IPS-15b (cell line): ENCODE measurements at regions not wholly inside any gene's neighbourhood (a gene's known extent, or its start where the extent isn't known, plus 50 kb on each side); places are given as distances from the start of the nearest gene placed in this dataset.

ENCODE experiments used
- H3K27me3 ChIP-seq: one replicate; pipeline ENCODE4 v1.6.1; 2013; ENCODE audit warnings: low read length; ENCODE audit not compliant: control insufficient read depth, insufficient read depth
- H3K36me3 ChIP-seq: one replicate; pipeline ENCODE4 v1.6.1; 2013; ENCODE audit warnings: low read length; ENCODE audit not compliant: control insufficient read depth, insufficient read depth
- H3K4me1 ChIP-seq: one replicate; pipeline ENCODE4 v1.6.1; 2013; ENCODE audit warnings: mild to moderate bottlenecking, low read length; ENCODE audit not compliant: control insufficient read depth, insufficient read depth
- H3K4me3 ChIP-seq: one replicate; pipeline ENCODE4 v1.5.1; 2013; ENCODE audit warnings: low read depth, low read length
- H3K9ac ChIP-seq: one replicate; pipeline ENCODE4 v1.6.1; 2013; ENCODE audit warnings: low read depth, mild to moderate bottlenecking, low read length
- H3K9me3 ChIP-seq: one replicate; pipeline ENCODE4 v1.6.1; 2013; ENCODE audit warnings: mild to moderate bottlenecking, low read length; ENCODE audit not compliant: control insufficient read depth, insufficient read depth

DNA sequence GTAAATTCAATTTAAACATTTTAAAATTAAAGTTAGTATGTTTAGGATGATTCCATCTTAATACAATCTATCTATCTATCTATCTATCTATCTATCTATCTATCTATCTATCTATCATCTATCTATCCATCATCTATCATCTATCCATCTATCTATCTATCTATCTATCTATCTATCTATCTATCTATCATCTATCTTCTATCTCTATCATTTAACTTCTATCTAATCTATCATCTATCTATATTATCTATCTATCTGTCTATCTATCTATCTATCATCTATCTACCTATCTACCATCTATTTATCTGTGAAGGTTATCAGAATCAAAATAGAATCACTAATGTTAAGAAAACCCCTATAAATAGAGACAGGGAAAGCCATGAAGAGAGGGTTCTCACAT lies 78.3 kb downstream of the RAMP3 start:
- Histone ChIP-seq H3K9me3 (no peaks in the 10 kb centered on the region), H3K27me3 (no peaks in the 10 kb centered on the region), H3K9ac (no peak overlapping the region), H3K4me3 (no peak overlapping the region), H3K36me3 (no peaks in the 10 kb centered on the region), H3K4me1 (no peaks in the 10 kb centered on the region)

DNA sequence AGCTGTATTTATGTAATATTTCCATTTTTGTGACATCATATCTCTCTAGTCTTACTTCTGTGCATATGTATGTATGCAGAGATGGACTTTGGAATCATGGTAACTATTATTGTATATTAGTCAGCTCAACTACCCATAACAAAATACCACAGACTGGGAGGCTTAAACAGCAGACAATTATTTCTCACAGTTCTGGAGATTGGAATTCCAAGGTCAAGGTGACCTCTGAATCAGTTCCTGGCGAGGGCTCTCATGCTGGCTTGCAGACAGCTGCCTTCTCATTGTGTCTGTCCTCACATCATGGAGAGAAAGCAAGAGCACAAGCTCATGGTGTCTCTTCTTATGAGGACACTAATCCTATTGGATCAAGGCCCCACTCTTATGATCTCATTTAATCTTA lies 79.1 kb downstream of the RAMP3 start:
- no peaks in the 10 kb centered on the region for H3K27me3 ChIP-seq
- no peak overlapping the region for H3K9ac ChIP-seq
- no peaks in the 10 kb centered on the region for H3K36me3 ChIP-seq
- H3K9me3 ChIP-seq = no peaks in the 10 kb centered on the region
- H3K4me3 ChIP-seq = no peak overlapping the region
- no peaks in the 10 kb centered on the region for H3K4me1 ChIP-seq

GRCh38 chr7:45237788-45238461 lies 80.3 kb downstream of the RAMP3 start:
- Histone ChIP-seq H3K4me3 (no peak overlapping the region), H3K9ac (no peak overlapping the region), H3K4me1 (no peaks in the 10 kb centered on the region), H3K36me3 (no peaks in the 10 kb centered on the region), H3K27me3 (no peaks in the 10 kb centered on the region), H3K9me3 (no peaks in the 10 kb centered on the region)

GRCh38 chr7:45238806-45239205 lies 81.2 kb downstream of the RAMP3 start:
- Histone ChIP-seq H3K9me3 (no peaks in the 10 kb centered on the region), H3K27me3 (no peaks in the 10 kb centered on the region)

GRCh38 chr7:45239486-45239885 lies 81.9 kb downstream of the RAMP3 start:
- no peak overlapping the region for H3K9ac ChIP-seq
- no peaks in the 10 kb centered on the region for H3K27me3 ChIP-seq
- H3K4me1 ChIP-seq = no peaks in the 10 kb centered on the region
- no peak overlapping the region for H3K4me3 ChIP-seq
- no peaks in the 10 kb centered on the region for H3K9me3 ChIP-seq
- H3K36me3 ChIP-seq = no peaks in the 10 kb centered on the region

More at GRCh38 chr7:45238806-45239205, 81.2 kb downstream of the RAMP3 start:
- Histone ChIP-seq H3K9ac (no peak overlapping the region), H3K4me1 (no peaks in the 10 kb centered on the region), H3K36me3 (no peaks in the 10 kb centered on the region), H3K4me3 (no peak overlapping the region)

GRCh38 chr7:45240273-45240771 lies 82.7 kb downstream of the RAMP3 start:
- Histone ChIP-seq H3K9ac (no peak overlapping the region), H3K4me1 (no peaks in the 10 kb centered on the region), H3K27me3 (no peaks in the 10 kb centered on the region), H3K9me3 (no peaks in the 10 kb centered on the region), H3K36me3 (no peaks in the 10 kb centered on the region), H3K4me3 (no peak overlapping the region)

DNA sequence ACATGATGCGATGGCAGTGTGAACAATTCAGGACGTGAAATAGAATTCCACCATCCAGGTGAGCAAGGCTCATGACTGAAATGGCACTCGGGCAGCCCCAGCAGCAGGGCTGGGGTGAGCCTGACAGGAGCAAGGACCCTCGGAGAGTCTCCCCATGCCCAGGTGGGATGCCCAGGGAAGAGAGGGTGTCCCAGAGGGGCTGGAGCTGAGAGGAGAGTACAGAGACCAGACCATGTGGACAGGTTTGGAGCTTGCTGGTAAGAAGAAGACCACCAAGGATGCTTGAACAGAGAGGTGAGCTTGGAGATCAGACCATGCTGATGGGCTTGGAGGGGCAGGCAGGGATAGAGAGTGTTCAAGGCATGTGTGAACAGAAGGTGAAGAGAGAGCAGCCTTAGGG lies 83.3 kb downstream of the RAMP3 start:
- Histone ChIP-seq H3K9ac (no peak overlapping the region), H3K4me1 (no peaks in the 10 kb centered on the region), H3K4me3 (no peak overlapping the region), H3K9me3 (no peaks in the 10 kb centered on the region), H3K36me3 (no peaks in the 10 kb centered on the region), H3K27me3 (no peaks in the 10 kb centered on the region)

DNA sequence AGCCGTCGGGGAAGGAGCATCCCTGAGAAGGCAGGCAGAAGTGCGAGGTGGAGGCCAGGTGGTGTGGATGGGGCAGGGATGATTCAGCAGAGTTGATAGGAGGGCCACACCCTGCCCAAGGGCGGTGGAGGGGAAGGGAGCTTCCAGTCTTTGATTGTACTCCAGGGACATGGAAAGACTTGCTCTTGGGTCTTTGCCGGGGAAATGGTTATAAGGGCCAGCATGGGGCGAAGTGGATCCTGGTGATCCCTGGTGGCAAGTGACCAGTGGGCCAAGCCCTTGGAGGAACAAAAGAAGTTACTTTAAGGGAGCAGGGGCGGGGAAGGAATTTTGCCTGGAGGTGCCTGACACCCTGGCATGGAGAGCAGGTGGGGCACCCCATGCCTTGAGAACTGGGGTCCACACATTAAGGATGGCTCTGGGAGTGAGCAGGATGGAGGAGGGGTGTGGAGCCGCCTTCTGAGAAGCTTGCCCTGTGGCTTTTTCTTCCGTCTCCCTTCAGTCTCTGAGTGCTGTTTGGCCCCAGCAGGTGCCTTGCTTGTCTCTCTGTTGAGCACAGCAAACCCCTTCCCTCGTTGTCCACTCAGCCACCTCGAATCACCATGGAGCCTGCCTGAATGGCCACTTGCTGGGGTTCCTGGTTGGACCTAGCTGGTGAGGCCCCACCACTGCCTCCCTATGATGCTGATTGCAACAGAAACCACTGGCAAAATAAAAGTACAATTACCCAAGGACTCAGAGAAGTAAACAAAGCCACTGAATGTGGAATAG lies 83.9 kb downstream of the RAMP3 start:
- no peaks in the 10 kb centered on the region for H3K36me3 ChIP-seq
- no peaks in the 10 kb centered on the region for H3K4me1 ChIP-seq
- no peaks in the 10 kb centered on the region for H3K27me3 ChIP-seq
- H3K9me3 ChIP-seq = no peaks in the 10 kb centered on the region
- H3K4me3 ChIP-seq = no peak overlapping the region
- no peak overlapping the region for H3K9ac ChIP-seq

DNA sequence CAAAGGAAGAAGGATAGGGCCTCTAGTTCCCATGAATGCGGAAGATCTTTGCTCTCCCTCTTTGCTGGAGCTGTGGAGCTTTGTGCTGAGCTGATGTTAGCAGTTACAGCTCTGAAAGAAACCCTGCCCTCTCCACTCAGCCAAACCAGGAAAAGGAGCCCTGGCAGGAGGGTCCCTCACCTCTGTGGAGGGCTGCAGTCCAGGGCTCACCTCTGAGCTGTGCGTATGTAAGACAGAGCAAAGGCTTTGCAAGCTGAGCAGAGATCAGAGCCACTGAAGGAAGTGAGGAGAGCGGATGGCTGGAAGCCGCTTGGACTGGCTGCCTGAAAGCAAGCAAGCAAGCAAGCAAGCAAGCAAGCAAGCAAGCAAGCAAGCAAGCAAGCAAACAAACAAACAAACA lies 84.7 kb downstream of the RAMP3 start:
- Histone ChIP-seq H3K4me1 (no peaks in the 10 kb centered on the region), H3K9ac (no peak overlapping the region), H3K36me3 (no peaks in the 10 kb centered on the region), H3K27me3 (no peaks in the 10 kb centered on the region), H3K4me3 (no peak overlapping the region), H3K9me3 (no peaks in the 10 kb centered on the region)

DNA sequence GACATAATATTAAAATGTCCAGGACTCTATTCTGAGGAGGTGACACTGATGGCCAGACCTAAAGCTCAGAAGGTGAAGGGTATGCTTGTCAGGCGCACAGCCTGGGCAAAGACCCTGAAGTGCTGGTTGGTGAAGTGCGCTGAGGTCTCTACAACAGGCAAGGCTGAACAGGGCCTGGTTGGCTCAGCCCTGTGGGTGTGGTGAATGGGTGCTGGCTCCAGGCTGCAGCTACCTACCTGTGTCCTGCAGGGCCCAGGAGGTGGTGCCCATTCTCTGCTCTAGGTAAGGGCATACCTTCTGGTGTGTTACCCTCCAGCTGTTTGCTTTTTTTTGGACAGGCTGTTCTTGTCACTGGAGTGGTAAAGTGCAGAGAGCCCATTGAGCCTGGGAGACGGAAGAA lies 85.1 kb downstream of the RAMP3 start:
- no peak overlapping the region for H3K9ac ChIP-seq
- H3K9me3 ChIP-seq = no peaks in the 10 kb centered on the region
- H3K4me3 ChIP-seq = no peak overlapping the region
- H3K4me1 ChIP-seq = no peaks in the 10 kb centered on the region
- H3K27me3 ChIP-seq = no peaks in the 10 kb centered on the region
- no peaks in the 10 kb centered on the region for H3K36me3 ChIP-seq

- no peaks in the 10 kb centered on the region for H3K27me3 ChIP-seq
- H3K4me3 ChIP-seq = no peak overlapping the region
- no peaks in the 10 kb centered on the region for H3K4me1 ChIP-seq
- no peak overlapping the region for H3K9ac ChIP-seq
- H3K36me3 ChIP-seq = no peaks in the 10 kb centered on the region
- no peaks in the 10 kb centered on the region for H3K9me3 ChIP-seq
Observed at GRCh38 chr7:45244981-45245380, 87.4 kb downstream of the RAMP3 start.

- no peaks in the 10 kb centered on the region for H3K4me1 ChIP-seq
- no peaks in the 10 kb centered on the region for H3K27me3 ChIP-seq
Observed at GRCh38 chr7:45246339-45246738, 88.7 kb downstream of the RAMP3 start.

More at GRCh38 chr7:45246339-45246738, 88.7 kb downstream of the RAMP3 start:
- H3K36me3 ChIP-seq = no peaks in the 10 kb centered on the region
- H3K9me3 ChIP-seq = no peaks in the 10 kb centered on the region
- H3K9ac ChIP-seq = no peak overlapping the region
- H3K4me3 ChIP-seq = no peak overlapping the region
